ENCODE measurements at regions not wholly inside any gene's neighbourhood (a gene's known extent, or its start where the extent isn't known, plus 50 kb on each side); places are given as distances from the start of the nearest gene placed in this dataset.
"Not testable (repeated sequence)": the region's sequence is repeated elsewhere in the genome, so short reads cannot be mapped to it uniquely, and the experiment has no call there.

GRCh38 chrX:63581906-63582305, 203.1 kb downstream of the ARHGEF9 start:
- H3K36me3 Mint-ChIP-seq, result no peaks in the 10 kb centered on the region

GRCh38 chrX:63581398-63581797, 203.6 kb downstream of the ARHGEF9 start:
- POLR2A ChIA-PET, result no interaction called here
- Mint-ChIP-seq H3K4me3 (no peak overlapping the region), H3K36me3 (no peaks in the 10 kb centered on the region), H3K27me3 (peaks cover 0 to 2% (median 0%) of the 10 kb centered on the region in 5 donors), H3K9me3 (peaks cover 0 to 5% (median 0%) of the 10 kb centered on the region in 9 donors), H3K4me1 (peaks cover 2 to 8% (median 5%) of the 10 kb centered on the region in 4 donors), H3K27ac (no peak overlapping the region)
- ATAC-seq (no peak), DNase-seq (no peak)

More at GRCh38 chrX:63581906-63582305, 203.1 kb downstream of the ARHGEF9 start:
- Mint-ChIP-seq H3K4me1 (peaks cover 2 to 8% (median 5%) of the 10 kb centered on the region in 4 donors), H3K9me3 (peaks cover 0 to 5% (median 0%) of the 10 kb centered on the region in 9 donors), H3K4me3 (no peak overlapping the region), H3K27me3 (peaks cover 0 to 2% (median 0%) of the 10 kb centered on the region in 5 donors), H3K27ac (no peak overlapping the region)
- no peak for ATAC-seq
- POLR2A ChIA-PET, result no interaction called here
- DNase-seq, result no peak

GRCh38 chrX:63576533-63576932, 208.5 kb downstream of the ARHGEF9 start:
- H3K27ac Mint-ChIP-seq, result no peak overlapping the region
- H3K4me3 Mint-ChIP-seq, result no peak overlapping the region
- peaks cover 2 to 8% (median 5%) of the 10 kb centered on the region in 4 donors for H3K4me1 Mint-ChIP-seq
- H3K27me3 Mint-ChIP-seq, result no peaks in the 10 kb centered on the region
- no peak for ATAC-seq
- peaks cover 0 to 5% (median 0%) of the 10 kb centered on the region in 3 donors for H3K36me3 Mint-ChIP-seq
- no peak for DNase-seq
- peaks cover 0 to 8% (median 4%) of the 10 kb centered on the region in 9 donors for H3K9me3 Mint-ChIP-seq
- POLR2A ChIA-PET, result no interaction called here

- POLR2A ChIA-PET, H3K4me3 Mint-ChIP-seq: not testable (repeated sequence)
These were observed 209.3 kb downstream of the ARHGEF9 start for GRCh38 chrX:63575700-63576099.

GRCh38 chrX:63566856-63567255, 215.7 kb upstream of the SPIN4 start:
- Mint-ChIP-seq H3K4me3 (no peak overlapping the region), H3K4me1 (peaks cover 0 to 5% (median 2%) of the 10 kb centered on the region in 4 donors), H3K36me3 (peaks cover 0 to 5% (median 2%) of the 10 kb centered on the region in 3 donors), H3K9me3 (peaks cover 0 to 12% (median 0%) of the 10 kb centered on the region in 9 donors), H3K27me3 (peaks cover 0 to 13% (median 4%) of the 10 kb centered on the region in 5 donors), H3K27ac (no peak overlapping the region)
- ATAC-seq (no peak), DNase-seq (no peak)
- POLR2A ChIA-PET, result no interaction called here

More at GRCh38 chrX:63575700-63576099, 209.3 kb downstream of the ARHGEF9 start:
- not testable (repeated sequence) for H3K9me3 Mint-ChIP-seq, ATAC-seq, DNase-seq, H3K4me1 Mint-ChIP-seq, H3K27me3 Mint-ChIP-seq, H3K36me3 Mint-ChIP-seq, H3K27ac Mint-ChIP-seq

GRCh38 chrX:63561425-63561824, 210.3 kb upstream of the SPIN4 start:
- ATAC-seq (no peak), DNase-seq (no peak)
- Mint-ChIP-seq H3K27ac (peak overlapping the region; percentile 29 to 96 (median 80)), H3K36me3 (peaks cover 8 to 15% (median 13%) of the 10 kb centered on the region in 3 donors), H3K4me3 (peak overlapping the region; percentile 93 to 99 (median 96)), H3K27me3 (peaks cover 0 to under 1% (median 0%) of the 10 kb centered on the region in 5 donors), H3K9me3 (peaks cover 0 to 17% (median under 1%) of the 10 kb centered on the region in 9 donors), H3K4me1 (peaks cover 10 to 37% (median 22%) of the 10 kb centered on the region in 4 donors)
- POLR2A ChIA-PET, result no interaction called here

GRCh38 chrX:63560601-63561218, 209.6 kb upstream of the SPIN4 start:
- H3K4me1 Mint-ChIP-seq, result peaks cover 12 to 37% (median 22%) of the 10 kb centered on the region in 4 donors
- DNase-seq, result peak; percentile 9 to 75 (median 50)
- peak; percentile 93 for ATAC-seq
- H3K9me3 Mint-ChIP-seq, result peaks cover 0 to 15% (median 2%) of the 10 kb centered on the region in 9 donors
- H3K36me3 Mint-ChIP-seq, result peaks cover 9 to 23% (median 14%) of the 10 kb centered on the region in 3 donors
- peak overlapping the region; percentile 93 to 99 (median 96) for H3K4me3 Mint-ChIP-seq
- H3K27me3 Mint-ChIP-seq, result no peaks in the 10 kb centered on the region
- POLR2A ChIA-PET, result no interaction called here
- H3K27ac Mint-ChIP-seq, result peak overlapping the region; percentile 87 to 97 (median 94)

- DNase-seq (no peak), ATAC-seq (no peak)
- peaks cover 2 to 70% (median 13%) of the 10 kb centered on the region in 9 donors for H3K9me3 Mint-ChIP-seq
These were observed 200.7 kb upstream of the SPIN4 start for GRCh38 chrX:63551856-63552255.

GRCh38 chrX:63530654-63531053, 179.5 kb upstream of the SPIN4 start:
- Mint-ChIP-seq H3K9me3 (peaks cover 0 to 69% (median 17%) of the 10 kb centered on the region in 9 donors), H3K4me3 (no peak overlapping the region), H3K4me1 (peaks cover 0 to 6% (median 2%) of the 10 kb centered on the region in 4 donors), H3K27ac (no peak overlapping the region), H3K36me3 (peaks cover 25 to 49% (median 37%) of the 10 kb centered on the region in 3 donors), H3K27me3 (no peaks in the 10 kb centered on the region)
- no peak for DNase-seq
- ATAC-seq, result no peak
- POLR2A ChIA-PET, result no interaction called here

More at GRCh38 chrX:63551856-63552255, 200.7 kb upstream of the SPIN4 start:
- H3K36me3 Mint-ChIP-seq, result peaks cover 8 to 42% (median 14%) of the 10 kb centered on the region in 3 donors
- H3K27ac Mint-ChIP-seq, result no peak overlapping the region
- no peaks in the 10 kb centered on the region for H3K27me3 Mint-ChIP-seq
- POLR2A ChIA-PET, result no interaction called here
- peaks cover 0 to 3% (median 0%) of the 10 kb centered on the region in 4 donors for H3K4me1 Mint-ChIP-seq
- no peak overlapping the region for H3K4me3 Mint-ChIP-seq

GRCh38 chrX:63529961-63530360, 178.8 kb upstream of the SPIN4 start:
- POLR2A ChIA-PET, result no interaction called here
- Mint-ChIP-seq H3K27ac (no peak overlapping the region), H3K27me3 (no peaks in the 10 kb centered on the region), H3K36me3 (peaks cover 19 to 43% (median 32%) of the 10 kb centered on the region in 3 donors), H3K4me3 (no peak overlapping the region), H3K4me1 (peaks cover 0 to 6% (median 2%) of the 10 kb centered on the region in 4 donors), H3K9me3 (peaks cover 0 to 67% (median 17%) of the 10 kb centered on the region in 9 donors)
- DNase-seq (no peak), ATAC-seq (no peak)

- peaks cover 0 to 6% (median 2%) of the 10 kb centered on the region in 4 donors for H3K4me1 Mint-ChIP-seq
- peaks cover 12 to 35% (median 17%) of the 10 kb centered on the region in 3 donors for H3K36me3 Mint-ChIP-seq
- no peak for ATAC-seq
- H3K4me3 Mint-ChIP-seq, result no peak overlapping the region
- POLR2A ChIA-PET, result no interaction called here
- peak overlapping the region in 3 of 10 donors; percentile 2 to 41 (median 24) for H3K27ac Mint-ChIP-seq
- DNase-seq, result no peak
- peaks cover 0 to 44% (median 17%) of the 10 kb centered on the region in 9 donors for H3K9me3 Mint-ChIP-seq
- H3K27me3 Mint-ChIP-seq, result no peaks in the 10 kb centered on the region
These were observed 175.7 kb upstream of the SPIN4 start for GRCh38 chrX:63526863-63527262.

GRCh38 chrX:63525491-63525890, 174.4 kb upstream of the SPIN4 start:
- Mint-ChIP-seq H3K36me3 (peaks cover 7 to 31% (median 10%) of the 10 kb centered on the region in 3 donors), H3K4me3 (no peak overlapping the region), H3K27me3 (no peaks in the 10 kb centered on the region), H3K9me3 (peaks cover 0 to 31% (median 10%) of the 10 kb centered on the region in 9 donors), H3K27ac (no peak overlapping the region), H3K4me1 (peaks cover 0 to 6% (median 4%) of the 10 kb centered on the region in 4 donors)
- ATAC-seq (no peak), DNase-seq (no peak)
- POLR2A ChIA-PET, result no interaction called here

- H3K4me3 Mint-ChIP-seq, H3K27me3 Mint-ChIP-seq, H3K27ac Mint-ChIP-seq, POLR2A ChIA-PET, ATAC-seq, H3K9me3 Mint-ChIP-seq, DNase-seq: not testable (repeated sequence)
- peaks cover 0 to 14% (median 6%) of the 10 kb centered on the region in 4 donors for H3K4me1 Mint-ChIP-seq
- H3K36me3 Mint-ChIP-seq, result peaks cover 0 to 19% (median 14%) of the 10 kb centered on the region in 3 donors
These were observed 168.2 kb upstream of the SPIN4 start for GRCh38 chrX:63519368-63519767.

Measured in naive thymus-derived CD8-positive, alpha-beta T cell (primary cell).